ENCODE measurements at regions not wholly inside any gene's neighbourhood (a gene's known extent, or its start where the extent isn't known, plus 50 kb on each side); places are given as distances from the start of the nearest gene placed in this dataset.

GRCh38 chr2:145680276-145680675 is 1160.4 kb upstream of the ZEB2 start:
- no peak for DNase-seq (ENCODE audit: extremely low read depth, low read depth, low spot score)

GRCh38 chr2:145677371-145677770 is 1157.5 kb upstream of the ZEB2 start:
- no peak for DNase-seq (ENCODE audit: extremely low read depth, low read depth, low spot score)

- no peak for DNase-seq (ENCODE audit: extremely low read depth, low read depth, low spot score)
Observed at GRCh38 chr2:145674705-145675104, 1154.8 kb upstream of the ZEB2 start.

- DNase-seq (ENCODE audit: extremely low read depth, low read depth, low spot score) = no peak
Observed at GRCh38 chr2:145669301-145669700, 1149.4 kb upstream of the ZEB2 start.

GRCh38 chr2:145666552-145666951 is 1146.6 kb upstream of the ZEB2 start:
- no peak for DNase-seq (ENCODE audit: extremely low read depth, low read depth, low spot score)

- DNase-seq (ENCODE audit: extremely low read depth, low read depth, low spot score) = no peak
Observed at GRCh38 chr2:145657265-145657664, 1137.3 kb upstream of the ZEB2 start.

- DNase-seq (ENCODE audit: extremely low read depth, low read depth, low spot score) = no peak
Observed at GRCh38 chr2:145655165-145655765, 1135.3 kb upstream of the ZEB2 start.

GRCh38 chr2:145654746-145655145 is 1134.8 kb upstream of the ZEB2 start:
- DNase-seq (ENCODE audit: extremely low read depth, low read depth, low spot score) = no peak

GRCh38 chr2:145654156-145654555 is 1134.2 kb upstream of the ZEB2 start:
- DNase-seq (ENCODE audit: extremely low read depth, low read depth, low spot score) = no peak

GRCh38 chr2:145653553-145653952 is 1133.6 kb upstream of the ZEB2 start:
- DNase-seq (ENCODE audit: extremely low read depth, low read depth, low spot score) = no peak

GRCh38 chr2:145652571-145653545 is 1132.9 kb upstream of the ZEB2 start:
- no peak for DNase-seq (ENCODE audit: extremely low read depth, low read depth, low spot score)

- DNase-seq (ENCODE audit: extremely low read depth, low read depth, low spot score) = no peak
Observed at GRCh38 chr2:145652036-145652435, 1132.1 kb upstream of the ZEB2 start.

GRCh38 chr2:145650226-145650625 is 1130.3 kb upstream of the ZEB2 start:
- DNase-seq (ENCODE audit: extremely low read depth, low read depth, low spot score) = no peak

GRCh38 chr2:145649061-145649460 is 1129.1 kb upstream of the ZEB2 start:
- no peak for DNase-seq (ENCODE audit: extremely low read depth, low read depth, low spot score)

GRCh38 chr2:145644820-145645302 is 1124.9 kb upstream of the ZEB2 start:
- no peak for DNase-seq (ENCODE audit: extremely low read depth, low read depth, low spot score)

- DNase-seq (ENCODE audit: extremely low read depth, low read depth, low spot score) = no peak
Observed at GRCh38 chr2:145638675-145639074, 1118.8 kb upstream of the ZEB2 start.

GRCh38 chr2:145635706-145636427 is 1115.9 kb upstream of the ZEB2 start:
- no peak for DNase-seq (ENCODE audit: extremely low read depth, low read depth, low spot score)

GRCh38 chr2:145631561-145631960 is 1111.6 kb upstream of the ZEB2 start:
- DNase-seq (ENCODE audit: extremely low read depth, low read depth, low spot score) = no peak

GRCh38 chr2:145626301-145626700 is 1106.4 kb upstream of the ZEB2 start:
- DNase-seq (ENCODE audit: extremely low read depth, low read depth, low spot score) = no peak

GRCh38 chr2:145625111-145625510 is 1105.2 kb upstream of the ZEB2 start:
- no peak for DNase-seq (ENCODE audit: extremely low read depth, low read depth, low spot score)

- DNase-seq (ENCODE audit: extremely low read depth, low read depth, low spot score) = no peak
Observed at GRCh38 chr2:145623136-145623535, 1103.2 kb upstream of the ZEB2 start.

Measured in glomerular endothelial cell (primary cell).